ENCODE measurements at regions not wholly inside any gene's neighbourhood (a gene's known extent, or its start where the extent isn't known, plus 50 kb on each side); places are given as distances from the start of the nearest gene placed in this dataset.

DNA sequence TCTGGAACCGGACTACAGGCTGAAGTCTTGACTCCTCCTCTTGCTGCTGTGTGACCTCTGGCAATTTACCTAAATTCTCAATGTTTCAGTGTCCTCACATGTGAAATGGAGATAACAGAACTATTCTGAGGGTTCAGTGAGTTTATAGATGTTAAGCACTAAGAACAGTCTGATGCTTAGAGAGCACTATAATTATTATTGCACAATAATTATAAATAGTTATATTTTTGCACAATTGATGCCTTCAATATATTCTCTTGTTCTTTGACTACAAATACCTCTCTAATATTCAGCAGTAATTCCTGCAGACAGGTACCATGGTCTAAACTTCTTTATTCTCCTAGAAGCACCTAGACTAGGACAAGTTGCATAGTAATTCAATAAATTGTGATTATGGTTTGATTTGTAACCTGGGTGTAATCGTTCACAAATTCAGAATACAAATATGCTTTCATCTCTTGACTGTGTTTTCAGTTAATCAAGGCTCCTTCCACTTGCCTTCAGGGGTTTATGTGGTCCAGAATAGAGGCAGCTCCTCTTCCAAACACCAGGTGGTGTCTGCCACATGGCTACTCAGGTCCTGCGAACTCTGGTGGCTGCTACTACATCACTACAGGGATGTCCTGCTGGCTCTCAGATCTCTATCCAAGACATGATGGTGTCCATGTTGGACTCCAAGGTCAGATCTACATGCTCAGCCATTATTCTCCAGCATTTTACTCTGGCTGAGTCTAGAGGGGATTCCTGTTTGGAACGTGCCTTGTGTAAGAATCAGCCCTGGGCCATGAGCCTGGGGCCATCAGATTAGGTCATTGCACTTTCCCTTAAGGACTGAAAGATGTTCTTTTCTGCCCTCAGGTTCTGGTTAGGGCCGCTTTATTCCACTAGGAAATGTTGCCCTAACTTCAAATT is 103.4 kb downstream of the QRFPR start:
- Histone ChIP-seq H3K9me3 (no peaks in the 10 kb centered on the region), H3K4me3 (no peak overlapping the region), H3K4me1 (no peaks in the 10 kb centered on the region), H3K27me3 (peaks cover 0 to 2% of the 10 kb centered on the region in 2 donors), H3K27ac (no peak overlapping the region), H3K36me3 (no peaks in the 10 kb centered on the region)
- intact Hi-C loops (cut with DNase I; ENCODE audit: low total_unique reads), result no loop called here
- TF ChIP-seq, protein P1, sequence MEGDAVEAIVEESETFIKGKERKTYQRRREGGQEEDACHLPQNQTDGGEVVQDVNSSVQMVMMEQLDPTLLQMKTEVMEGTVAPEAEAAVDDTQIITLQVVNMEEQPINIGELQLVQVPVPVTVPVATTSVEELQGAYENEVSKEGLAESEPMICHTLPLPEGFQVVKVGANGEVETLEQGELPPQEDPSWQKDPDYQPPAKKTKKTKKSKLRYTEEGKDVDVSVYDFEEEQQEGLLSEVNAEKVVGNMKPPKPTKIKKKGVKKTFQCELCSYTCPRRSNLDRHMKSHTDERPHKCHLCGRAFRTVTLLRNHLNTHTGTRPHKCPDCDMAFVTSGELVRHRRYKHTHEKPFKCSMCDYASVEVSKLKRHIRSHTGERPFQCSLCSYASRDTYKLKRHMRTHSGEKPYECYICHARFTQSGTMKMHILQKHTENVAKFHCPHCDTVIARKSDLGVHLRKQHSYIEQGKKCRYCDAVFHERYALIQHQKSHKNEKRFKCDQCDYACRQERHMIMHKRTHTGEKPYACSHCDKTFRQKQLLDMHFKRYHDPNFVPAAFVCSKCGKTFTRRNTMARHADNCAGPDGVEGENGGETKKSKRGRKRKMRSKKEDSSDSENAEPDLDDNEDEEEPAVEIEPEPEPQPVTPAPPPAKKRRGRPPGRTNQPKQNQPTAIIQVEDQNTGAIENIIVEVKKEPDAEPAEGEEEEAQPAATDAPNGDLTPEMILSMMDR (IDR thresholded peaks at IDR 0.05), result no peak
- DNase-seq, result no peak

DNA sequence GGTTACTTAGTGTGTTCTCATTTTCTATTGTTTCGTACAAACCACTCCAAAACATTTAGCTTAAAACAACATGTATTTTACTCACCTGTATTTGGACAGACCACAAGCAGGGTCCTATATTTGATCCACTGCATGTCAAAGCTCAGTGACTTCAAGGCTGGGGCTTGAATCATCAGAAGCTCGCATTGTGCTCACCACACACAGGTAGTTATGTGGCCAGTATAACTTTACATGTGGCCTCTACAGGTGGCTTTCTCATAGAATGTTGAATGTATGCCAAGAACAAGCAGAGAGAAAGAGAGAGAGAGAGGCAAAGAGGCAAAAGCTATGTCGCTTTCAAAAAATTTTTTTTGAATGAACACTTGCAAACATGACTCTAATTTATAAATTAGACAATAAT is 107.6 kb downstream of the QRFPR start:
- no peak for DNase-seq
- H3K27me3 ChIP-seq, result peaks cover 0 to 5% of the 10 kb centered on the region in 2 donors
- no peak overlapping the region for H3K27ac ChIP-seq
- H3K4me3 ChIP-seq, result no peak overlapping the region
- TF ChIP-seq, protein P1 (IDR thresholded peaks at IDR 0.05), result no peak
- H3K36me3 ChIP-seq, result no peaks in the 10 kb centered on the region
- no peaks in the 10 kb centered on the region for H3K9me3 ChIP-seq
- no peaks in the 10 kb centered on the region for H3K4me1 ChIP-seq
- intact Hi-C loops (cut with DNase I; ENCODE audit: low total_unique reads), result no loop called here

DNA sequence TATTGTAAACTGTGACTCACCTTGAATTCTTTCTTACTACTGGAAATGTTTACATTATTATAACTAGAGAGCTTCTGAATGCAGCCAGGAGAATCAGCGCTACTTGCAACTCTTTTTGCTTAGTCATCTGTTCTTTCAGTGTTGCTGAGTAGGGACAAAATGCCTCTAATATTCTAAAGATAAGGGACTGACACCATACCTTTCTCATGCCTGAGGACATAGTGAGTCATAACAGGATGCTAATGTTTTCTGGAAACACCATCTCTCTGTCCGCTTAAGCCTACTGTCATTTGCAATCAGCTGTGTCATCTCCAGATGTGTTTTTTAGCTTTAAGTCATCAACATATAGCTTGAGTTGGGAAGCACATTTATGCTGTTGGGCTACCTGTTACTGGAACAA is 108.3 kb downstream of the QRFPR start:
- Histone ChIP-seq H3K27me3 (peaks cover 0 to 5% of the 10 kb centered on the region in 2 donors), H3K36me3 (no peaks in the 10 kb centered on the region), H3K4me3 (no peak overlapping the region), H3K4me1 (no peaks in the 10 kb centered on the region), H3K27ac (no peak overlapping the region), H3K9me3 (no peaks in the 10 kb centered on the region)
- intact Hi-C loops (cut with DNase I; ENCODE audit: low total_unique reads), result no loop called here
- no peak for DNase-seq
- TF ChIP-seq, protein P1 (IDR thresholded peaks at IDR 0.05), result no peak

DNA sequence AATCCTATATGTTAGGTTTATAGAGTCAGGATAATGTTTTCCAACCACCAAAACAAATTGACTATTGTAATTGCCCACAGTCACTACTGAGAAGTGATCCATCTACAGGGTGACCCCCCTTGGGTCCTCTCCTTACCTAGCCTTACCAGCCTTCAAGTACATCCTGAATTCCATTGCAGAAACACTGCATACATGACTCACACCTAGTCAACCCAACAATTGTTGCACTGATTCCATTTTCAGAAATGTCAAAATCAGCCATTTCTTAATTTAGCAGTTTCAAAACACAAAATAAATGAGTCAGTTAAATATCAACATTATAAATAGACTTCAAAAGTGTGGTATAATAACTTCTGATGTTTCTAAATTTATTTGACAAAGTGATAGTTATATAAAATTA is 106.3 kb upstream of the TNIP3 start:
- TF ChIP-seq, protein P1 (IDR thresholded peaks at IDR 0.05), result no peak

DNA sequence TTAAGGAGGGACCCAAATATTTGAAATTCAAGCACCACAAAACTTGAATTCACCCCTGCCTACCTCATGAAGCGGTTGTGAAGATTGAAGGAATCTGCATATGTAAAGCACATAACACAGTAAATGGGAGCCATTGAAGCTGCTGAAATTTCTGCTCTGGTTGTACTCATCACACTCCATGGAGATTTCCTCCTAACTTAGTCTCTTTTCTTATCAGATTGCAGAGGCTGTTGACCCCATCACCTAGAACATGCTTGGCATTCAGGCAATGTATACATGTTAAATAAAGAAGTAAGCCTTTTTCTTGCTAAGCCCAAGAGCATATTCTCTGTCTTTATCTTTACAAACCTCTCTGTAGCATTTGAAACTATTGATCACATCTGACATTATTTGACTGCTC is 104.9 kb upstream of the TNIP3 start:
- Histone ChIP-seq H3K4me3 (no peak overlapping the region), H3K27ac (no peak overlapping the region), H3K36me3 (no peaks in the 10 kb centered on the region), H3K27me3 (peaks cover 0 to 5% of the 10 kb centered on the region in 2 donors), H3K4me1 (no peaks in the 10 kb centered on the region), H3K9me3 (no peaks in the 10 kb centered on the region)
- intact Hi-C loops (cut with DNase I; ENCODE audit: low total_unique reads), result no loop called here
- TF ChIP-seq, protein P1 (IDR thresholded peaks at IDR 0.05), result no peak
- DNase-seq, result no peak

More for the DNA sequence above, 106.3 kb upstream of the TNIP3 start:
- H3K36me3 ChIP-seq, result no peaks in the 10 kb centered on the region
- no peak overlapping the region for H3K27ac ChIP-seq
- H3K4me3 ChIP-seq, result no peak overlapping the region
- H3K27me3 ChIP-seq, result peaks cover 0 to 5% of the 10 kb centered on the region in 2 donors
- H3K4me1 ChIP-seq, result no peaks in the 10 kb centered on the region
- H3K9me3 ChIP-seq, result no peaks in the 10 kb centered on the region
- DNase-seq, result no peak
- intact Hi-C loops (cut with DNase I; ENCODE audit: low total_unique reads), result no loop called here

Measured in tibial artery (tissue), 4 donors.